GM19043 (cell line): ENCODE measurements at regions not wholly inside any gene's neighbourhood (a gene's known extent, or its start where the extent isn't known, plus 50 kb on each side); places are given as distances from the start of the nearest gene placed in this dataset.
"Not testable (repeated sequence)": the region's sequence is repeated elsewhere in the genome, so short reads cannot be mapped to it uniquely, and the experiment has no call there.

Experiments used
- ATAC-seq: cut with Tn5 transposase; IDR thresholded peaks from one replicate; pipeline ENCODE4 v1.9.1; 2021; ENCODE audit warnings: low read depth; ENCODE audit not compliant: unreplicated experiment

GRCh38 chr3:193921465-193921864 lies 214.5 kb upstream of the HES1 start:
- no peak for ATAC-seq

GRCh38 chr3:193922034-193922774 lies 213.7 kb upstream of the HES1 start:
- no peak for ATAC-seq

DNA sequence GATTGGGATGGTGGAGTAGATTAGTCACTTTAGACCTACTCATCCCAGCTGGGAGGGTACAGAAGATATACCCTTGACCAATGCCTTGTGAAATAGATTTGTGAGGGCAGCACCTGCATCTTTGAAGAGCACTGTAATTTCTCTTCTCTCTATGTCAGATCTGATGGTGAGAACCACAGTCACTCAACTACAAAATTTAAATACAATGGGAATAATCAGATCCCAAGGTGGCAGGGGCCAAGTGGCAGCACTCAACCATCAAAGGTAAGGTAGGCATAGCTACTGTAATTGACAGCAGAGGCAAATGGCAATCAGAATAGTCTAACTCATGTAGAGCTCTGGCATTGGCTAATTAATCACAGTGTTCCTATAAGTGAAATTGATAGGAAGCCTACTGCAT lies 212.0 kb upstream of the HES1 start:
- ATAC-seq: not testable (repeated sequence)

DNA sequence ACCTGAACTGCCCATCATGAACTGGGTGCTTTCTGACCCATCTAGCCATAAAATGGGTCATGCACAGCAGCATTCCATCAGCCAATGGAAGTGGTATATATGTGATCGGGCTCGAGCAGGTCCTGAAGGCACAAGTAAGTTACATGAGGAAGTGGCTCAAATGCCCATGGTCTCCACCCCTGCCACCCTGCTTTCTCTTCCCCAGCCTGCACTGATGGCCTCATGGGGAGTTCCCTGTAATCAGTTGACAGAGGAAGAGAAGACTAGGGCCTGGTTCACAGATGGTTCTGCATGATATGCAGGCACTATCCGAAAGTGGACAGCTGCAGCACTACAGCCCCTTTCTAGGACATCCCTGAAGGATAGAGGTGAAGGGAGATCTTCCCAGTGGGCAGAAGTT lies 209.9 kb upstream of the HES1 start:
- ATAC-seq: not testable (repeated sequence)

DNA sequence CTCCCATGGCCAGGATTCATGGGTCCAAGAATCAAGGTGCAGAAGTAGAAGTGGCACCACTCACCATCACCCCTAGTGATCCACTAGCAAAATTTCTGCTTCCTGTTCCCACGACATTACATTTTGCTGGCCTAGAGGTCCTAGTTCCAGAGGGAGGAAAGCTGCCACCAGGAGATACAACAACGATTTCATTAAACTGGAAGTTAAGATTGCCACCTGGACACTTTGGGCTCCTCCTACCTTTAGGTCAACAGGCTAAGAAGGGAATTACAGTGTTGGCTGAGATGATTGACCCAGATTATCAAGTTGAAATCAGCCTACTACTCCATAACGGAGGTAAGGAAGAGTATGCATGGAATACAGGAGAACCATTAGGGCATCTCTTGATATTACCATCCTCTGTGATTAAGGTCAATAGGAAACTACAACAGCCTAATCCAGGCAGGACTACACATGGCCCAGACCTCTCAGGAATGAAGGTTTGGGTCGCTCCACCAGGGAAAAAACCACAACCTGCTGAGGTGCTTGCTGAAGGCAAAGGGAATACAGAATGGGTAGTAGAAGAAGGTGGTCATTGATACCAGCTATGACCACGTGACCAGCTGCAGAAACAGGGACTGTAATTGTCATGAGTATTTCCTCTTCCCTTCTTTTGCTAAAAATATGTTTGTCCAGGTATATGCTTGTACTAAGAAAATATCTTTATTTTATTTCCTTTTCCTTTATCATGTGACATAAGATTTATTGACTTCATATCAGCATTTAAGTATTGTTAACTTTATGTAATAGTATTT lies 208.3 kb upstream of the HES1 start:
- ATAC-seq: not testable (repeated sequence)

DNA sequence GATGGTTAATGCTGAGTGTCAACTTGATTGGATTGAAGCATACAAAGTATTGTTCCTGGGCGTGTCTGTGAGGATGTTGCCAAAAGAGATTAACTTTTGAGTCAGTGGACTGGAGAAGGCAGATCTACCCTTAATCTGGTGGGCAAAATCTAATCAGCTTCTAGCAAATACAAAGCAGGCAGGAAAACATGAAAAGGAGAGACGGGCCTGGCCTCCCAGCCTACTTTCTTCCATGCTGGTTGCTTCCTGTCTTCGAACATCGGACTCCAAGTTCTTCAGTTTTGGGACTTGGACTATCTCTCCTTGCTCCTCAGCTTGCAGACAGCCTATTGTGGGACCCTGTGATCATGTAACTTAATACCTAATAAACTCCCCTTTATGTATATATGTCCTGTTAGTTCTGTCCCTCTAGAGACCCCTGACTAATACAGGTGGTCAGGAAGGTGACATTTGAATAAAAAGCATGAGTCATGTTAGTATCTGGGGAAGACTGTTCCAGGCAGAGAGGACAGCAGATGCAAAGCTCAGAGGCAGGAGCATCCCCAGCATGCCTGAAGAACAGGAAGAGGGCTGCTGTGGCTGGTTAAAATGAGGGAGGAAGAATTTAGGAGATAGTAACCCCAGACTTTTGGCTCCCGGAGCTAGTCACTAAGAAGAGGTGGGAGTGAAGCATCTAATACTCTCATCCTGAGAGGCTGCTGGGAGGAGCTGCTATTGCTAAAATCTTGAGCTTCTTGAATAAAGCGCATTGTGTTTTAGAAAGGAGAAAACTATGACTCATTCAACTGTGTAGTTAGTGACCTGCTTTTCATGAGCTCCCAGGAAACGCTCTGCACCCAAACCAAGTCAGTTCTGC lies 207.4 kb upstream of the HES1 start:
- no peak for ATAC-seq

GRCh38 chr3:193929373-193929772 lies 206.6 kb upstream of the HES1 start:
- no peak for ATAC-seq

DNA sequence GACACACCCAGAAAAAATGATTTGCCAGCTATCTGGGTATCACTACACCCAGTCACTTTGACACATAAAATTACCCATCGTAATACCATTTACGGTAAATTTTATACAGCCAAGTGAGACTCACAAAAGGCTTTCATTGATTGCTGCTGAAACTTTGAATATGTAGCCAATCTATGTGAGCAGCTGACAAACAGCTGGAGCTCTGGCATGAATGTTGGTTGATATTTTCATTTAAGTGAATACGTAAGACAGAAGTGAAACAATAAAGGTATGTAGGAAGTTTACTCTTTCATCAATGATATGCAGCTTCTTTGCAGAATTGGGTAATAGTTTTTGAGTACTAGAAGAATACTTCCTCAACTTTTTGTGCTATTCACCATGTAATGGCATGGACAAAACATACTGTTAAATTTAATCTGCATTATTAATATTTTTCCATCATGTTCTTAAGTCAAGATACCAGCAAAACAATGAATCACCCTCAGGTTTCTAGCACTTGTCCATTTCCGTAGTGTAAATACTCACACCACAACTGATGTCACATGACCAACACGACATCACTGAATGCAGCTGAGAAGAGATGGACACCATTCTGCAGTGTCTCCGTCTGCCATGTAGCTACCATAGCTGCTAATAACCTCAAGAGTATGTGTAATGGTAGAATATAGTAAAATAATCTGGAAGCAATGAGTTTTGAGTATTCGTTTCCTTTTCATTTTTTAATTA lies 205.9 kb upstream of the HES1 start:
- no peak for ATAC-seq

DNA sequence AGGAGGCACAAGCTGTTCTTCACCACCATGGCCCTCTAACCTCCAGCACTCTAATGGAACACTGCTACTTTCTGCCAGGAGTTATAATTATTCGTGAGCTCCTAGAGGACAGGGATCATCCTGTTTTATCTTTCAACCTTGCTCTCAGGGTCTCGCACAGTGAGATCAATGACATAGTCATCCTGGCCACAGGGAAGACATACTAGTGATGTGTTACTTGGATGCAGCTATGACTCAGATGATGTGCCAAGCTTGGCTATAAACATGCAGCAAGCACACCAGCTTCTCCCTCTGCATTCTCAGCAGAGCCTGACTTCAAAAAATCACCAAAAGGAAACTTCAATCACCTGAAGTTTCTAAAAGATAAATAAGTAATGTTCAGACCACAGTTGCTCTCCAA lies 203.8 kb upstream of the HES1 start:
- no peak for ATAC-seq

- ATAC-seq: no peak
Measured at GRCh38 chr3:193932576-193932975, 203.4 kb upstream of the HES1 start.

GRCh38 chr3:193933451-193933850 lies 202.5 kb upstream of the HES1 start:
- ATAC-seq: no peak

- no peak for ATAC-seq
Measured at GRCh38 chr3:193935916-193936315, 200.0 kb upstream of the HES1 start.

DNA sequence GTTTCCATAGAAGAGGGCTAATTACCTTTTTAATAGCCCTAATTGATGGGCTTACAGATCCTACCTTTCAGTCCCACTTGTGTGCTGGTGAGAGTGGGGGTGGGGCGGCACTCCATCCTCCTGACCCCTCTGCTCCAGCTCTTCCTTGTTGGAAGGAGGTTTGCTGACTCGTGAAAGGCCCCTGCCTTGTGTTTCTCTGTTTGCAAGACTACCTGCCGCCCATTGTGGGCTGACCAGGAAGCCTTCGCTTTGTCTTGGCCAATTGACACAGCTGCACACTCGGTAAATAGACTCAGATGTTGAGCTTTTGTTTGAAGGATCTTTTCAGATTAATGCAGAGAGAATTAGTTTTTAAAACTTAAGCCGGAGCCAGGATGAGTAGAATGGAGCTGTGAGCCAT lies 197.3 kb upstream of the HES1 start:
- ATAC-seq: no peak

GRCh38 chr3:193939527-193939926 lies 196.4 kb upstream of the HES1 start:
- ATAC-seq: no peak

- ATAC-seq: no peak
Measured at GRCh38 chr3:193940526-193940925, 195.4 kb upstream of the HES1 start.

DNA sequence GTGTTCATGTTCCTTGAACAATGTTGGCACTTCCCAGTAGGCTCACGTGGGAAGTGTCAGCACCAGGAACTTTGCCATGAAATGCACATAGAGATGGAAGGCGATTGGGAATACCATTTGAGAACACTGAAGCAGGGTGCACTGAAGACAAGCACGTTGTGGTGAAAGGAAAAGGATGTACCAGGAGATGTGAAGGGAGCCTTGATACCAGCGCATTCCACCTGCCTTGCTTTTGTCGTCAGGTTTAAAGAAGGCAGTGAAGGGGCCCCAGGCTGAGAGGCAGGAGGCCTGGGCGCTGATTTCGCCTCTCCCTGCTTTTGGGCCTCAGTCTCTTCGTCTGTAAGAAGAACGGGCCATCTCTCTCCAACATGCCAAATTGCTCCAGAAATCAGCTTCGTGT lies 194.5 kb upstream of the HES1 start:
- no peak for ATAC-seq

DNA sequence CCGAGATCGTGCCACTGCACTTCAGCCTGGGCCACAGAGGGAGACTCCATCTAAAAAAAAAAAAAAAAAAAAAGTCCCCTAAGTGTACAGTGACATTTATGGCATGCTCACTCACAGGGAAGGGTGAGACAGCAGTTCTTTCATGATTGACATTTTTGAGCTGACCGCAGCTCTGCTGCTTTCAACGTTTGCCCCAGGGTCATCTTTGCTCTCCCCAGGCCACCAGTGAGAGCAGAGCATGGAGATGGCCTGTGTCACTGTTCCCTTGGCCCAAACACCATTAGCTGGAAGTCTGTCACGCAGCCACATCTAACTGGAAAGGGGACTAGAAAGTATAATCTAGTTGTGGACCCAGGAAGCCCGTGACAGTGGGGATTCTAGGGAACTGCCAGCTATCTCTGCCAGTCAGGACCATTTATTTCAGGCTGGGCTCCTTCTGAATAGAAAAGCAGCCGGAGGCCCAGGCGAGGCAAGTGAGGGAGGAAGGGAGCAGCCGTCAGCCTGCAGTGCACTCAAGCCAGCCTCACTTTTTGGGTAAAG lies 193.4 kb upstream of the HES1 start:
- no peak for ATAC-seq

GRCh38 chr3:193943200-193943599 lies 192.7 kb upstream of the HES1 start:
- no peak for ATAC-seq

GRCh38 chr3:193943851-193944517 lies 192.0 kb upstream of the HES1 start:
- ATAC-seq: no peak

DNA sequence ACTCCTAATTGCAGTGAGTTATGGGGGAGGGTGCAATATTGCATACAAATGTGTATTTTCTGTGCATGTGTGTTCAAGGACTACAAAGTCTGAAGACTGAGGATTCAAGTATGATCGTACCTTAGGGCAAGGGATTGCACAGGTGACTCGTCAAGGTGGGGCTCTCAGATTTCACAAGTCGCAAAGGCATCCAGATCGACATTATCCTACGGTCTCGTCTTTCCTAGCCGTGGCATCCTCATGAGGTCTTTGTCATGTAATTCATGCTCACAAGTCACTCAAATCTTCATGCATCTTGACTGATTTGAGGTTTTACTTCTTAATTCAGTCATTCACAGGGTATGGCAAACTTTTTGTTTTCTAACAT lies 191.4 kb upstream of the HES1 start:
- no peak for ATAC-seq
